GM13977 (cell line): ENCODE measurements at regions not wholly inside any gene's neighbourhood (a gene's known extent, or its start where the extent isn't known, plus 50 kb on each side); places are given as distances from the start of the nearest gene placed in this dataset.

Source experiments
- DNase-seq: peaks from one replicate; pipeline ENCODE4 v3.0.0; 2012; ENCODE audit warnings: low spot score
- in situ Hi-C: fragments of 300-500 bp; cut with MboI; formaldehyde crosslinking; loops from one replicate; pipeline ENCODE4 v1.12.0; 2022; ENCODE audit warnings: low sequenced_read_pairs, low pct_unique_long_range_greater_than_20kb, mixed read lengths, inconsistent platforms; ENCODE audit not compliant: unreplicated experiment
- TF ChIP-seq, protein P1 (sequence below): IDR thresholded peaks from 2 replicates; pipeline ENCODE4 v1.5.1; 2012; ENCODE audit warnings: mild to moderate bottlenecking, control low read depth; ENCODE audit not compliant: insufficient read depth; ENCODE audit errors: extremely low read depth, missing control alignments

DNA sequence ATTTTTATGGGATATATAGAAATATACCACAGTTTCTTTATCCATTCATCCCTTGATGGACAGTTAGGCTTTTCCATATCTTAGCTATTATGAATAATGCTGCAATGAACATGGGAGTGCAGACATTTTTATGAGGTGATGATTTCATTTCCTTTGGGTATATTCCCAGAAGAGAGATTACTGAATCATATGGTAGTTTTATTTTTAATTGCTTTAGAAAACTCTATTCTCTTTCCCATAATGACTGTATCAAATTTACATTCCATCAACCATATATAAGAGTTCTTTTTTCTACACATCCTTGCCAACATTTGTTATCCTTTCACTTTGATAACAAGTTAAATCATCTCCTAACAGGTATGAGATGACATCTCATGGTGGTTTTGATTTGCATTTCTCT is 821.6 kb downstream of the TLE1 start:
- TF ChIP-seq, protein P1, sequence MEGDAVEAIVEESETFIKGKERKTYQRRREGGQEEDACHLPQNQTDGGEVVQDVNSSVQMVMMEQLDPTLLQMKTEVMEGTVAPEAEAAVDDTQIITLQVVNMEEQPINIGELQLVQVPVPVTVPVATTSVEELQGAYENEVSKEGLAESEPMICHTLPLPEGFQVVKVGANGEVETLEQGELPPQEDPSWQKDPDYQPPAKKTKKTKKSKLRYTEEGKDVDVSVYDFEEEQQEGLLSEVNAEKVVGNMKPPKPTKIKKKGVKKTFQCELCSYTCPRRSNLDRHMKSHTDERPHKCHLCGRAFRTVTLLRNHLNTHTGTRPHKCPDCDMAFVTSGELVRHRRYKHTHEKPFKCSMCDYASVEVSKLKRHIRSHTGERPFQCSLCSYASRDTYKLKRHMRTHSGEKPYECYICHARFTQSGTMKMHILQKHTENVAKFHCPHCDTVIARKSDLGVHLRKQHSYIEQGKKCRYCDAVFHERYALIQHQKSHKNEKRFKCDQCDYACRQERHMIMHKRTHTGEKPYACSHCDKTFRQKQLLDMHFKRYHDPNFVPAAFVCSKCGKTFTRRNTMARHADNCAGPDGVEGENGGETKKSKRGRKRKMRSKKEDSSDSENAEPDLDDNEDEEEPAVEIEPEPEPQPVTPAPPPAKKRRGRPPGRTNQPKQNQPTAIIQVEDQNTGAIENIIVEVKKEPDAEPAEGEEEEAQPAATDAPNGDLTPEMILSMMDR: no peak
- in situ Hi-C loops: no loop called here
- no peak for DNase-seq

DNA sequence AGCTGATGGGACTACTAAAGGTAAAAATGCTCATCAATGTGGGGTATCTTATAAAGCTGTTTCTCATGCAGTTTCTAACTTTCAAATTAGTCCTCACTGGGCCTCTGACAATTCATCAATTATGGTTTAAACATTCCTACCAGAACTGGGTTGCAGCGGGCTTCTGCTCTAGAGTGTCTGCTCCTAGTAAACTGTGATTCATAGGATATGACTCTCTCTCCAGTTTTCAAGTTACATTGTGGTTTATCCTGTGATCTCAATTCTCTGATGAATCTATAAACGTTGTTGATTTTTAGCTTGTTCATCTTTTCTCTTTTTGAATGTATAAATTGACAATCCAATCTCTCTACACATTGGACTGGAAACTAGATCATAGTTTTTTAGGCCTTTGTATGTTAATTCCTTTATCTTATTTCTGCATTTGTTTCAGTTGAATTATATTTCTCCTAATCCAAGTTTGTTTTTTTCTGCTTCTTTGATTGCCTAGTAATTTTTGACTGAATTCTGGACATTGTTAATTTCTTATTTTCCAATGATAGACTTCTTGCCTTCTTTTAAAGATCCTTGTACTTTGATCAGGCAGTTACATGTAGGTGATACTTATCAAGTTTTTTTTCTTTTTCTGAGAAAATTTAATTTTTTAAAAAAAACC is 822.6 kb downstream of the TLE1 start:
- TF ChIP-seq, protein P1: no peak
- in situ Hi-C loops: no loop called here
- no peak for DNase-seq

DNA sequence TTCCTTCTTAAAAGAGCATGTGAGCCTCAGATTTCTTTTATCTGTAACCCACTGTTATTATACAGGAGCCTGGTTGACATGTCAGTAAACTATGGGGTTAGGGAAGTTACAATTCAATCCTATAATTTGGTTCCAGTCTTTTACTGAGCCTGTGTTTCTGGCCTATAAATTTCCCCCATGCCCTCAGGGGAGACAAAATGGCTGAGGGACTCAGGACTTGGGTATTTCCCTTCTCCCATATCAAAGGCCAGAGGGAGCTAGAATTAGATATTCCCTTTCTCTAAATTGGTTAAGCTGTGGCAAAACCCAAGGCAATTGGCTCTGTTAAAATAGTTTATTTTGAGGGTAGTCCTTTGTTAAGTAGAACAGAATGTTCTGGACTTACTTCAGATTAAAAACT is 823.2 kb downstream of the TLE1 start:
- no peak for DNase-seq
- in situ Hi-C loops: no loop called here
- TF ChIP-seq, protein P1: no peak

DNA sequence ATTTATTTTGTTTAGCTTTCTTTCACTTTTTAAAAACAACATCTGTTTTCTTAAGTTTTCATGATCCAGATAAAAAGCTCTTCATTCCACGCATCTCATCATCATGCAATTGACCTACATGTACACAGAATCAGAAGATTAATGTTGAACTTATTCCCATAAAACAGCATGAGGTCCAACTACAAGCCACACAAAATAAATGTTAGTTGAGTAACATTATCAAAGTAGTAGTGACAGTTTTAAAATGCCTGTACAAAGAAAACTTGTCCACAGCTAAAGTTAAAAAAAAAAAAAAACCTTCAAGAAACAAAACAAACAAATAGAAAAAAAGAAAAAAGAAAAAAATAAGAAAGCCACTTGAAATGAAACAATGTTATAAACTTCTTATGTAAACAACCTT is 846.3 kb downstream of the TLE1 start:
- TF ChIP-seq, protein P1: no peak
- in situ Hi-C loops: no loop called here
- no peak for DNase-seq

DNA sequence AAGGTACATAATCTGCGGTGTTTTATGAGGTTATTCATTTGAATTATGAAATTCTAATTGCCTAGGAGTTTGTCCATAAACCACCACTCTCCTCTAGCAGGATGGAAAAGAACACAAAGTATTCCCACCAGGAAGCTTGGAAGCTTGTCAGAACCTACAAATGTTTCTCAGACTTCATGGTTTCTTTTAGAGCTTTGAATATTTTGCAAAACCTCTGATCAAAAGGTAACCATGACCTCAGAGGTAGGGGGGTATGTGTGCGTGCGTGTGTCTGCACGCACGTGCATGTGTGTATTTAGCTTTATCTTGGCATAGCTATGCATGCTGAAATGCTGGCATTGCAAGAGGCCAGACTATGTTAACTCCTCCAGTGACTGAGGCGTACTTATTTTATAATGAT is 847.0 kb downstream of the TLE1 start:
- no peak for DNase-seq
- TF ChIP-seq, protein P1: no peak
- in situ Hi-C loops: no loop called here

DNA sequence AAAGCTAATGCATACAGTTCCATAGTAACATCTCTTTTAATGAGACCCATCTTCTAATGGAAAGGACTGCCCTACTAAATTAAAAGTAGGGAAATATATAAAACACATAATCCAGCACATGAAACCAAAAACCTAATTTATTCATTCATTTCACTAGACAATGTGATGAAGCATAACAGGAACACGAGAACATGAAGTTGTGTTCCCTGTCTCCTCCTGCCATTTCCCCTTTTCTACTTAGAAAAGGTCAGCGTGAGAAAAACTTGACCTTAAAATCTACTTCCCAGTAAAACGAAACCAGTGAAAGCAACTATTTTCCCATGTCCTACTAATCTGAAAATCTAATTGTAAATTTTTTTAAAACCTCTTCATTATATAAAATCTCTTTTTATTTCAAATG is 847.5 kb downstream of the TLE1 start:
- in situ Hi-C loops: no loop called here
- peak; percentile 4 for DNase-seq
- TF ChIP-seq, protein P1: no peak
